Tibial nerve (tissue), 3 donors: ENCODE measurements at regions not wholly inside any gene's neighbourhood (a gene's known extent, or its start where the extent isn't known, plus 50 kb on each side); places are given as distances from the start of the nearest gene placed in this dataset.

ENCODE experiments used
- POLR2A ChIP-seq, 2 donors: fragments of 450-650 bp; IDR thresholded peaks; one replicate each; pipeline ENCODE4 v1.6.1; 2017; ENCODE audit warnings: antibody characterized with exemption in 2 of 2, mild to moderate bottlenecking in 2 of 2, moderate library complexity in 2 of 2
- TF ChIP-seq, protein P1 (sequence below), 5 experiments: fragments of 200-600 bp in 3 of 5; fragments of 450-650 bp in 2 of 5; sonication (generic) in 3 of 5; IDR thresholded peaks; one replicate each; pipeline ENCODE4 v1.5.1; 2016 to 2019; ENCODE audit warnings: antibody characterized with exemption in 5 of 5, mild to moderate bottlenecking in 3 of 5, moderate library complexity in 2 of 5

DNA sequence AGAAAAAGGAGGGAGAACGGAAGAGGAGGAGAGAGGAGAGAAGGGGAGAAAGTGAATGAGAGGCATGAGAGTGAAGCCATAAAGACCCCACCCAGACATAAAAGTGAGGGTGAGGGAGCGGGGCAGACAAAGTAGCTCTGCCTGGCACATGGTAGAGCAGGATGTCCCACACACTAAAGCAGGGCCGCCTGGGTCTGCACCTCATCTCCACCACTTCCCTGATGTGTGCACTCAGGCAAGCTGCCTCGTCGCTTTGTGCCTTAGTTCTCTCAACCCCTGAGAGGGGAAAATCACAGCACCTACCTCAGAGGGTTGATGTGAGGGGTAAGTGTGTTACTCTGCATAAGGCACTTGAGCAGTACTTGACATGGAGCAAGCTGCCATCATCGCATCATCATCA lies 488.1 kb downstream of the COG6 start:
- TF ChIP-seq, protein P1, sequence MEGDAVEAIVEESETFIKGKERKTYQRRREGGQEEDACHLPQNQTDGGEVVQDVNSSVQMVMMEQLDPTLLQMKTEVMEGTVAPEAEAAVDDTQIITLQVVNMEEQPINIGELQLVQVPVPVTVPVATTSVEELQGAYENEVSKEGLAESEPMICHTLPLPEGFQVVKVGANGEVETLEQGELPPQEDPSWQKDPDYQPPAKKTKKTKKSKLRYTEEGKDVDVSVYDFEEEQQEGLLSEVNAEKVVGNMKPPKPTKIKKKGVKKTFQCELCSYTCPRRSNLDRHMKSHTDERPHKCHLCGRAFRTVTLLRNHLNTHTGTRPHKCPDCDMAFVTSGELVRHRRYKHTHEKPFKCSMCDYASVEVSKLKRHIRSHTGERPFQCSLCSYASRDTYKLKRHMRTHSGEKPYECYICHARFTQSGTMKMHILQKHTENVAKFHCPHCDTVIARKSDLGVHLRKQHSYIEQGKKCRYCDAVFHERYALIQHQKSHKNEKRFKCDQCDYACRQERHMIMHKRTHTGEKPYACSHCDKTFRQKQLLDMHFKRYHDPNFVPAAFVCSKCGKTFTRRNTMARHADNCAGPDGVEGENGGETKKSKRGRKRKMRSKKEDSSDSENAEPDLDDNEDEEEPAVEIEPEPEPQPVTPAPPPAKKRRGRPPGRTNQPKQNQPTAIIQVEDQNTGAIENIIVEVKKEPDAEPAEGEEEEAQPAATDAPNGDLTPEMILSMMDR (IDR thresholded peaks at IDR 0.05): no peak
- TF ChIP-seq POLR2A (IDR thresholded peaks at IDR 0.05): no peak
